ENCODE measurements at regions not wholly inside any gene's neighbourhood (a gene's known extent, or its start where the extent isn't known, plus 50 kb on each side); places are given as distances from the start of the nearest gene placed in this dataset.

GRCh38 chr18:43465483-43465882 is 188.2 kb upstream of the SYT4 start:
- H3K4me3 ChIP-seq (ENCODE audit: low read depth, low read length), result no peak overlapping the region
- TF ChIP-seq CTCF (IDR thresholded peaks at IDR 0.05; ENCODE audit: low read depth, low read length), result no peak

- TF ChIP-seq CTCF (IDR thresholded peaks at IDR 0.05; ENCODE audit: low read depth, low read length), result no peak
- H3K4me3 ChIP-seq (ENCODE audit: low read depth, low read length), result no peak overlapping the region
These were observed 194.6 kb upstream of the SYT4 start for GRCh38 chr18:43471873-43472272.

- no peak overlapping the region for H3K4me3 ChIP-seq (ENCODE audit: low read depth, low read length)
- no peak for TF ChIP-seq CTCF (IDR thresholded peaks at IDR 0.05; ENCODE audit: low read depth, low read length)
These were observed 203.8 kb upstream of the SYT4 start for GRCh38 chr18:43481069-43481468.

- TF ChIP-seq CTCF (IDR thresholded peaks at IDR 0.05; ENCODE audit: low read depth, low read length), result no peak
- no peak overlapping the region for H3K4me3 ChIP-seq (ENCODE audit: low read depth, low read length)
These were observed 204.8 kb upstream of the SYT4 start for GRCh38 chr18:43482136-43482535.

- no peak overlapping the region for H3K4me3 ChIP-seq (ENCODE audit: low read depth, low read length)
- TF ChIP-seq CTCF (IDR thresholded peaks at IDR 0.05; ENCODE audit: low read depth, low read length), result no peak
These were observed 205.3 kb upstream of the SYT4 start for GRCh38 chr18:43482600-43482999.

GRCh38 chr18:43484710-43485109 is 207.4 kb upstream of the SYT4 start:
- H3K4me3 ChIP-seq (ENCODE audit: low read depth, low read length), result no peak overlapping the region
- TF ChIP-seq CTCF (IDR thresholded peaks at IDR 0.05; ENCODE audit: low read depth, low read length), result no peak

- no peak overlapping the region for H3K4me3 ChIP-seq (ENCODE audit: low read depth, low read length)
- TF ChIP-seq CTCF (IDR thresholded peaks at IDR 0.05; ENCODE audit: low read depth, low read length), result no peak
These were observed 208.3 kb upstream of the SYT4 start for GRCh38 chr18:43485545-43485963.
